Keratinocyte (primary cell): ENCODE measurements at regions not wholly inside any gene's neighbourhood (a gene's known extent, or its start where the extent isn't known, plus 50 kb on each side); places are given as distances from the start of the nearest gene placed in this dataset.

Experiments
- EZH2 ChIP-seq: IDR thresholded peaks from one replicate; pipeline ENCODE4 v1.6.1; 2012; ENCODE audit warnings: inconsistent platforms, mild to moderate bottlenecking, low read length, moderate library complexity
- TF ChIP-seq, protein P1 (sequence below), 3 experiments: IDR thresholded peaks in 1 of 3; conservative IDR thresholded peaks in 1 of 3; optimal IDR thresholded peaks in 1 of 3; 2 replicates in 2 of 3; 3 replicates in 1 of 3; pipeline versions ENCODE3 to v1.5.1; 2011; ENCODE audit warnings: low read length in 3 of 3, mild to moderate bottlenecking in 3 of 3, moderate library complexity in 2 of 3, control low read depth in 1 of 3, inconsistent platforms in 1 of 3; ENCODE audit not compliant: insufficient read depth in 2 of 3; ENCODE audit errors: extremely low read depth in 1 of 3

GRCh38 chr15:99480016-99480810, 85.6 kb upstream of the MEF2A start:
- TF ChIP-seq, protein P1, sequence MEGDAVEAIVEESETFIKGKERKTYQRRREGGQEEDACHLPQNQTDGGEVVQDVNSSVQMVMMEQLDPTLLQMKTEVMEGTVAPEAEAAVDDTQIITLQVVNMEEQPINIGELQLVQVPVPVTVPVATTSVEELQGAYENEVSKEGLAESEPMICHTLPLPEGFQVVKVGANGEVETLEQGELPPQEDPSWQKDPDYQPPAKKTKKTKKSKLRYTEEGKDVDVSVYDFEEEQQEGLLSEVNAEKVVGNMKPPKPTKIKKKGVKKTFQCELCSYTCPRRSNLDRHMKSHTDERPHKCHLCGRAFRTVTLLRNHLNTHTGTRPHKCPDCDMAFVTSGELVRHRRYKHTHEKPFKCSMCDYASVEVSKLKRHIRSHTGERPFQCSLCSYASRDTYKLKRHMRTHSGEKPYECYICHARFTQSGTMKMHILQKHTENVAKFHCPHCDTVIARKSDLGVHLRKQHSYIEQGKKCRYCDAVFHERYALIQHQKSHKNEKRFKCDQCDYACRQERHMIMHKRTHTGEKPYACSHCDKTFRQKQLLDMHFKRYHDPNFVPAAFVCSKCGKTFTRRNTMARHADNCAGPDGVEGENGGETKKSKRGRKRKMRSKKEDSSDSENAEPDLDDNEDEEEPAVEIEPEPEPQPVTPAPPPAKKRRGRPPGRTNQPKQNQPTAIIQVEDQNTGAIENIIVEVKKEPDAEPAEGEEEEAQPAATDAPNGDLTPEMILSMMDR (optimal IDR thresholded peaks at IDR 0.05 in 1 of 3, IDR thresholded peaks at IDR 0.05 in 1 of 3, conservative IDR thresholded peaks at IDR 0.05 in 1 of 3; ENCODE audit: extremely low read depth in 1 of 3, insufficient read depth in 2 of 3, low read length in 3 of 3), result no peak
- no peak for TF ChIP-seq EZH2
